SU-DHL-6 (cell line): ENCODE measurements at regions not wholly inside any gene's neighbourhood (a gene's known extent, or its start where the extent isn't known, plus 50 kb on each side); places are given as distances from the start of the nearest gene placed in this dataset.

ENCODE experiments used
- CTCF ChIP-seq: fragments of 200-600 bp; sonication (generic); IDR thresholded peaks from one replicate; pipeline ENCODE4 v1.5.1; 2017; ENCODE audit warnings: antibody characterized with exemption, mild to moderate bottlenecking, low read length, moderate library complexity; ENCODE audit not compliant: insufficient read depth, poor library complexity, severe bottlenecking
- EZH2phosphoT487 ChIP-seq: fragments of 200-600 bp; sonication (generic), shearing (Covaris generic); conservative IDR thresholded peaks from 2 replicates; pipeline ENCODE4 v1.6.1; 2018; ENCODE audit warnings: mild to moderate bottlenecking, antibody characterized with exemption, low read length, moderate library complexity, mixed read lengths

- TF ChIP-seq CTCF (no peak), EZH2phosphoT487 (no peak)
Observed at GRCh38 chr16:65728652-65729051, 606.8 kb upstream of the CDH11 start.
